ENCODE measurements at regions not wholly inside any gene's neighbourhood (a gene's known extent, or its start where the extent isn't known, plus 50 kb on each side); places are given as distances from the start of the nearest gene placed in this dataset.
"Not testable (repeated sequence)": the region's sequence is repeated elsewhere in the genome, so short reads cannot be mapped to it uniquely, and the experiment has no call there.

DNA sequence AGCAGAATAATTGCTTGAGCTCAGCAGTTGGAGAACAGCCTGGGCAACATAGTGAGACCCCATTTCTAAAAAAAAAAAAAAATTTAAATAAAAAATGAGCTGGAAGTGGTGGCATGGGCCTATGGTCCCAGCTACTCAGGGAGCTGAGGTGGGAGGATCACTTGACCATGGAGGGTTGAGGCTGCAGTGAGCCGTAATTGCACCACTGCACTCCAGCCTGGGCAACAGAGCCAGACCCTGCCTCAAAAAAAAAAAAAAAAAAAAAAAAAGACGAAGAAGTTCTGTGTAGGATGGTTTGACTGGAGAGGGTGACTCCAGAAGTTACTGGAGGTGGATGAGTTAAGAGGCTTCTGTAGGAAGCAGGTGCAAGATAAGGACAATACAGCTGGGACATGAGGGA lies 63.4 kb upstream of the VGLL4 start:
- not testable (repeated sequence) for TF ChIP-seq CHD2 (IDR thresholded peaks at IDR 0.05; ENCODE audit: low read length); CBX5 (IDR thresholded peaks at IDR 0.05; ENCODE audit: low read depth, low read length); POLR2A (IDR thresholded peaks at IDR 0.05; ENCODE audit: control extremely low read depth in 1 of 2, low read depth in 2 of 2, low read length in 2 of 2); CTCF (IDR thresholded peaks at IDR 0.05; ENCODE audit: control extremely low read depth in 1 of 3, insufficient read depth in 1 of 3, low read depth in 1 of 3, low read length in 3 of 3); CHD1 (IDR thresholded peaks at IDR 0.05; ENCODE audit: low read depth, low read length); E2F6 (IDR thresholded peaks at IDR 0.05); CEBPB (IDR thresholded peaks at IDR 0.05; ENCODE audit: low read depth, low read length)
